H1 (cell line): ENCODE measurements at regions not wholly inside any gene's neighbourhood (a gene's known extent, or its start where the extent isn't known, plus 50 kb on each side); places are given as distances from the start of the nearest gene placed in this dataset.

ENCODE experiments used
- CTCF ChIA-PET: fragments of 300-600 bp; sonication (Branson Sonifier 250); formaldehyde crosslinking; loops from one replicate; lab custom pipeline; 2021; ENCODE audit not compliant: partially characterized antibody; lab: Charles Lee
- POLR2A ChIA-PET: fragments of 300-600 bp; sonication (Branson Sonifier 250); formaldehyde crosslinking; loops from one replicate; lab custom pipeline; 2021; ENCODE audit warnings: inconsistent platforms; ENCODE audit not compliant: partially characterized antibody; lab: Charles Lee
- DNase-seq, 2 experiments: peaks; one replicate each; pipeline versions ENCODE4 v3.0.0 to v3.0.0-alpha.2; 2010 to 2022; ENCODE audit warnings: low spot score in 2 of 2, low read depth in 1 of 2, mixed read lengths in 1 of 2
- FAIRE-seq: peaks from 2 replicates; lab custom pipeline; 2011; peaks lifted over from hg19 to GRCh38; lab: Jason Lieb, UNC
- H2AFZ ChIP-seq: 2 replicates; pipeline ENCODE4 v1.8.1; 2012; ENCODE audit warnings: low read length, inconsistent platforms
- H2AK5ac ChIP-seq: 2 replicates; pipeline ENCODE4 v1.6.1; 2013; ENCODE audit warnings: low read depth, low read length
- H2BK120ac ChIP-seq: replicated peaks from 2 replicates; pipeline ENCODE3; 2013; ENCODE audit warnings: low read depth, low read length, inconsistent platforms
- H2BK12ac ChIP-seq: 2 replicates; pipeline ENCODE4 v1.6.1; 2013; ENCODE audit warnings: low read depth, low read length
- H2BK15ac ChIP-seq: 2 replicates; pipeline ENCODE4 v1.6.1; 2013; ENCODE audit warnings: low read length
- H2BK20ac ChIP-seq: 2 replicates; pipeline ENCODE4 v1.6.1; 2013; ENCODE audit warnings: low read length
- H2BK5ac ChIP-seq: 2 replicates; pipeline ENCODE4 v1.6.1; 2013; ENCODE audit warnings: low read depth, low read length
- H3K14ac ChIP-seq: 2 replicates; pipeline ENCODE4 v1.6.1; 2013; ENCODE audit warnings: inconsistent platforms; ENCODE audit not compliant: insufficient read length
- H3K18ac ChIP-seq: 2 replicates; pipeline ENCODE4 v1.6.1; 2013; ENCODE audit warnings: low read length; ENCODE audit errors: extremely low read depth
- H3K23ac ChIP-seq: 2 replicates; pipeline ENCODE4 v1.6.1; 2013; ENCODE audit warnings: inconsistent platforms; ENCODE audit not compliant: insufficient read length
- H3K23me2 ChIP-seq: 2 replicates; pipeline ENCODE4 v1.6.1; 2013; ENCODE audit warnings: low read depth, low read length
- H3K27ac ChIP-seq: 2 replicates; pipeline ENCODE4 v1.6.1; 2011; ENCODE audit warnings: low read depth, low read length, inconsistent platforms
- H3K27me3 ChIP-seq, 4 experiments: replicated peaks in 1 of 4; 1 replicate in 1 of 4; 2 replicates in 3 of 4; pipeline versions ENCODE4 v1.6.1 to v1.8.1; 2011 to 2013; ENCODE audit warnings: low read length in 3 of 4, mild to moderate bottlenecking in 3 of 4, inconsistent platforms in 2 of 4, mixed read lengths in 2 of 4, moderate library complexity in 1 of 4; ENCODE audit not compliant: control insufficient read depth in 3 of 4, insufficient read depth in 3 of 4; ENCODE audit errors: extremely low read depth in 1 of 4
- H3K36me3 ChIP-seq, 4 experiments: 2 replicates each; pipeline versions ENCODE4 v1.6.1 to v1.8.1; 2011 to 2013; ENCODE audit warnings: mild to moderate bottlenecking in 4 of 4, low read length in 3 of 4, moderate library complexity in 2 of 4, control low read depth in 1 of 4, inconsistent platforms in 1 of 4; ENCODE audit not compliant: insufficient read depth in 4 of 4, control insufficient read depth in 2 of 4
- H3K4ac ChIP-seq: replicated peaks from 2 replicates; pipeline ENCODE3; 2013; ENCODE audit warnings: low read length, low read depth, mixed read lengths, inconsistent platforms; ENCODE audit not compliant: insufficient read length
- H3K4me1 ChIP-seq, 4 experiments: replicated peaks in 1 of 4; 1 replicate in 1 of 4; 2 replicates in 3 of 4; pipeline versions ENCODE4 v1.6.1 to v1.8.1; 2011 to 2013; ENCODE audit warnings: low read length in 3 of 4, inconsistent platforms in 2 of 4, mixed read lengths in 1 of 4; ENCODE audit not compliant: insufficient read depth in 4 of 4, control insufficient read depth in 3 of 4
- H3K4me2 ChIP-seq, 2 experiments: 2 replicates each; pipeline versions ENCODE4 v1.6.1 to v1.8.1; 2011 to 2013; ENCODE audit warnings: low read depth in 2 of 2, low read length in 2 of 2, control low read depth in 1 of 2, inconsistent platforms in 1 of 2, mild to moderate bottlenecking in 1 of 2; ENCODE audit not compliant: insufficient read depth in 1 of 2
- H3K4me3 ChIP-seq, 4 experiments: fragments of 200-600, 300-600 bp in 1 of 4; sonication (generic), shearing (Covaris generic), sonication (Bioruptor Twin) in 1 of 4; 2 replicates each; pipeline versions ENCODE4 v1.5.1 to v1.8.1; 2011 to 2016; ENCODE audit warnings: low read length in 4 of 4, low read depth in 3 of 4, control low read depth in 2 of 4, inconsistent platforms in 2 of 4, mild to moderate bottlenecking in 2 of 4, mixed read lengths in 1 of 4, moderate library complexity in 1 of 4; ENCODE audit not compliant: insufficient read depth in 2 of 4; ENCODE audit errors: extremely low read depth in 1 of 4
- H3K56ac ChIP-seq: replicated peaks from 2 replicates; pipeline ENCODE3; 2013; ENCODE audit warnings: low read depth, mild to moderate bottlenecking, mixed read lengths, low read length, inconsistent platforms; ENCODE audit not compliant: insufficient read length
- H3K79me1 ChIP-seq: 2 replicates; pipeline ENCODE4 v1.6.1; 2013; ENCODE audit warnings: low read depth, low read length, control low read depth
- H3K79me2 ChIP-seq, 2 experiments: 2 replicates each; pipeline versions ENCODE4 v1.6.1 to v1.8.1; 2012 to 2013; ENCODE audit warnings: low read length in 2 of 2, mild to moderate bottlenecking in 2 of 2, inconsistent platforms in 1 of 2; ENCODE audit not compliant: insufficient read depth in 2 of 2, control insufficient read depth in 1 of 2
- H3K9ac ChIP-seq, 4 experiments: replicated peaks in 1 of 4; 1 replicate in 1 of 4; 2 replicates in 3 of 4; pipeline versions ENCODE4 v1.6.1 to v1.8.1; 2011 to 2013; ENCODE audit warnings: low read depth in 3 of 4, low read length in 3 of 4, control low read depth in 2 of 4, mild to moderate bottlenecking in 2 of 4, moderate library complexity in 2 of 4, inconsistent platforms in 1 of 4; ENCODE audit errors: extremely low read depth in 1 of 4
- H3K9me3 ChIP-seq, 2 experiments: 2 replicates each; pipeline versions ENCODE4 v1.6.1 to v1.8.1; 2012 to 2013; ENCODE audit warnings: mild to moderate bottlenecking in 2 of 2, moderate library complexity in 2 of 2, control low read depth in 1 of 2, inconsistent platforms in 1 of 2, low read depth in 1 of 2, low read length in 1 of 2, mixed read lengths in 1 of 2; ENCODE audit not compliant: insufficient read depth in 2 of 2
- H4K20me1 ChIP-seq, 2 experiments: replicated peaks in 1 of 2; 2 replicates each; pipeline versions ENCODE3 to v1.8.1; 2011 to 2013; ENCODE audit warnings: inconsistent platforms in 2 of 2, low read length in 2 of 2, mild to moderate bottlenecking in 1 of 2; ENCODE audit not compliant: insufficient read depth in 2 of 2, control insufficient read depth in 1 of 2
- H4K5ac ChIP-seq: 2 replicates; pipeline ENCODE4 v1.6.1; 2013; ENCODE audit warnings: low read length, low read depth, mixed read lengths, inconsistent platforms; ENCODE audit not compliant: insufficient read length
- H4K8ac ChIP-seq: 2 replicates; pipeline ENCODE4 v1.8.0; 2013; ENCODE audit warnings: mild to moderate bottlenecking, moderate library complexity, low read length, inconsistent platforms; ENCODE audit not compliant: insufficient read depth; ENCODE audit errors: extremely low read depth
- H4K91ac ChIP-seq: replicated peaks from 2 replicates; pipeline ENCODE3; 2013; ENCODE audit warnings: low read length, mixed read lengths, inconsistent platforms; ENCODE audit not compliant: insufficient read length
- CEBPB ChIP-seq: IDR thresholded peaks from 2 replicates; pipeline ENCODE4 v1.6.1; 2012; ENCODE audit warnings: low read depth, low read length
- CREB1 ChIP-seq: IDR thresholded peaks from 2 replicates; pipeline ENCODE4 v1.6.1; 2012; ENCODE audit warnings: inconsistent platforms
- KDM1A ChIP-seq: fragments of 200-600, 300-600 bp; sonication (generic); IDR thresholded peaks from 2 replicates; pipeline ENCODE4 v1.7.1; 2016; ENCODE audit warnings: mild to moderate bottlenecking, low read length, borderline replicate concordance
- POU5F1 ChIP-seq: IDR thresholded peaks from 2 replicates; pipeline ENCODE4 v1.6.1; 2011; ENCODE audit warnings: low read depth, mild to moderate bottlenecking, low read length, moderate library complexity
- RNF2 ChIP-seq: fragments of 200-900, 300-1000 bp; sonication (generic); IDR thresholded peaks from 2 replicates; pipeline ENCODE4 v1.7.1; 2016; ENCODE audit warnings: borderline replicate concordance, low read depth, mild to moderate bottlenecking, antibody characterized with exemption, low read length; ENCODE audit not compliant: poor library complexity, severe bottlenecking; ENCODE audit errors: missing control alignments
- SAP30 ChIP-seq: fragments of 300-600 bp; sonication (generic); IDR thresholded peaks from 2 replicates; pipeline ENCODE4 v1.7.1; 2012; ENCODE audit warnings: low read length, moderate library complexity, mild to moderate bottlenecking, inconsistent platforms; ENCODE audit not compliant: insufficient read depth, insufficient replicate concordance
- TBP ChIP-seq: IDR thresholded peaks from 2 replicates; pipeline ENCODE4 v1.6.1; 2011; ENCODE audit warnings: low read depth, low read length, improper control_type of control experiment
- ZNF274 ChIP-seq: IDR thresholded peaks from 2 replicates; pipeline ENCODE4 v1.7.0; 2012; ENCODE audit warnings: low read length, borderline replicate concordance; ENCODE audit errors: extremely low read depth
- WGBS, 2 experiments: shearing (Covaris generic) in 1 of 2; methylation state at CpG; one replicate each; pipeline versions ENCODE4 v1.1.6 to v1.1.7; 2013 to 2015; ENCODE audit warnings: low lambda C conversion rate in 2 of 2, mixed read lengths in 2 of 2, inconsistent platforms in 1 of 2, low coverage in 1 of 2, missing lambda C conversion rate in 1 of 2; ENCODE audit not compliant: insufficient replicate concordance in 2 of 2, insufficient coverage in 1 of 2, insufficient read length in 1 of 2; ENCODE audit errors: extremely low coverage in 1 of 2, missing lambda C conversion rate in 1 of 2; 5-methylcytosine and 5-hydroxymethylcytosine counted together
- TF ChIP-seq, protein P1 (sequence below): IDR thresholded peaks from 2 replicates; pipeline ENCODE4 v1.6.1; 2012; ENCODE audit warnings: inconsistent platforms

DNA sequence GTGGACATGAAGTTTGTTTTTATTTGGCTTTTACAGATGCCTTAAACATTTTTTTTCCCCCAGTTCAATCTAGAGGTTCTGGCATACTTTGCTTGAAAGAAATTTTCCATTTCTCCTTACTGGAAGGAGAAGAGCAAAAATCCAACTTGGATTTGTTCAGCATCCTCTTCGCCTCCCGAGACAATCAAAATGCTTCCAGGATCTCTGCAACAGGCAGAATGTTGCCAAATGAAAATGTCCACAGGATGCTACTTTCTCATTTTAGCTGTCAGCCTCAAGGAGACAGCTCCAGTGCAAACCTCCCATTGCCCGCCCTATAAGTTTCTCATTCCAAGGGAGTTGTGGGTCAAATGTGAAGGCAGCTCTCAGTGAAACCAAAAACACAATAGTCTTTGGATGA is 1972.1 kb downstream of the MAT2B start:
- Histone ChIP-seq H3K23ac (no peak overlapping the region), H3K4me2 (no peak overlapping the region), H3K4ac (no peak overlapping the region), H4K5ac (no peak overlapping the region), H3K14ac (no peak overlapping the region), H2BK12ac (no peak overlapping the region), H3K4me3 (no peak overlapping the region), H3K27me3 (no peaks in the 10 kb centered on the region), H3K9ac (no peak overlapping the region), H3K79me1 (no peaks in the 10 kb centered on the region), H3K9me3 (no peaks in the 10 kb centered on the region), H3K4me1 (no peaks in the 10 kb centered on the region), H4K20me1 (no peaks in the 10 kb centered on the region), H2AFZ (no peak overlapping the region), H3K18ac (no peak overlapping the region), H2BK120ac (no peak overlapping the region), H2AK5ac (no peak overlapping the region), H3K27ac (no peak overlapping the region), H3K56ac (no peak overlapping the region), H2BK20ac (no peak overlapping the region), H4K8ac (no peak overlapping the region), H3K36me3 (no peaks in the 10 kb centered on the region), H3K23me2 (no peaks in the 10 kb centered on the region), H2BK15ac (no peak overlapping the region), H2BK5ac (no peak overlapping the region), H4K91ac (no peak overlapping the region), H3K79me2 (no peaks in the 10 kb centered on the region)
- 98% methylated on average over 3 of the region's 3 CpGs; no CpG with 5 or more reads in 1 of the 2 experiments for WGBS, 2 experiments
- ChIA-PET CTCF (no interaction called here), POLR2A (no interaction called here)
- TF ChIP-seq CREB1: no peak
- no peak for TF ChIP-seq ZNF274
- TF ChIP-seq, protein P1, sequence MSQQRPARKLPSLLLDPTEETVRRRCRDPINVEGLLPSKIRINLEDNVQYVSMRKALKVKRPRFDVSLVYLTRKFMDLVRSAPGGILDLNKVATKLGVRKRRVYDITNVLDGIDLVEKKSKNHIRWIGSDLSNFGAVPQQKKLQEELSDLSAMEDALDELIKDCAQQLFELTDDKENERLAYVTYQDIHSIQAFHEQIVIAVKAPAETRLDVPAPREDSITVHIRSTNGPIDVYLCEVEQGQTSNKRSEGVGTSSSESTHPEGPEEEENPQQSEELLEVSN: no peak
- no peak for TF ChIP-seq TBP
- no peak for TF ChIP-seq KDM1A
- TF ChIP-seq POU5F1: no peak
- TF ChIP-seq CEBPB: no peak
- TF ChIP-seq RNF2: no peak
- no peak for TF ChIP-seq SAP30
- FAIRE-seq (no peak), DNase-seq (no peak)
